ENCODE measurements at regions not wholly inside any gene's neighbourhood (a gene's known extent, or its start where the extent isn't known, plus 50 kb on each side); places are given as distances from the start of the nearest gene placed in this dataset.

- TF ChIP-seq YY1 (IDR thresholded peaks at IDR 0.05; ENCODE audit: extremely low read depth, insufficient replicate concordance, low read depth, low read length) (no peak), ZBTB33 (IDR thresholded peaks at IDR 0.05; ENCODE audit: extremely low read depth, insufficient replicate concordance, low read length) (no peak), REST (IDR thresholded peaks at IDR 0.05; ENCODE audit: low read depth) (no peak)
Observed at GRCh38 chr11:36791957-36792356, 193.9 kb upstream of the RAG2 start (continued).

- Histone ChIP-seq H3K36me3 (ENCODE audit: control insufficient read depth in 1 of 2, insufficient read depth in 2 of 2, low read length in 2 of 2) (no peaks in the 10 kb centered on the region), H2AFZ (ENCODE audit: low read depth, low read length, poor library complexity, severe bottlenecking) (no peak overlapping the region), H3K27ac (ENCODE audit: low read depth, low read length) (no peak overlapping the region), H3K4me1 (ENCODE audit: control insufficient read depth in 1 of 2, insufficient read depth in 2 of 2, low read length in 2 of 2) (no peaks in the 10 kb centered on the region), H3K9me3 (ENCODE audit: control insufficient read depth in 1 of 2, insufficient read depth in 1 of 2, low read depth in 1 of 2, low read length in 2 of 2) (no peaks in the 10 kb centered on the region), H4K20me1 (ENCODE audit: insufficient read depth) (no peaks in the 10 kb centered on the region), H3K27me3 (ENCODE audit: insufficient read depth, low read length) (no peaks in the 10 kb centered on the region), H3K4me3 (replicated peaks in 1 of 2; ENCODE audit: low read depth in 1 of 2, low read length in 2 of 2) (no peak overlapping the region), H3K79me2 (ENCODE audit: insufficient read depth, low read length) (no peaks in the 10 kb centered on the region), H3K4me2 (ENCODE audit: low read length) (no peak overlapping the region), H3K9ac (ENCODE audit: low read length) (no peak overlapping the region), H3K9me2 (ENCODE audit: insufficient read depth) (no peaks in the 10 kb centered on the region)
- intact Hi-C loops (cut with micrococcal nuclease) = no loop called here
- POLR2A ChIA-PET = no interaction called here
- TF ChIP-seq RAD21 (IDR thresholded peaks at IDR 0.05; ENCODE audit: low read depth) = no peak
- no peak for TF ChIP-seq ZFX (IDR thresholded peaks at IDR 0.05)
- TF ChIP-seq CBX3 (IDR thresholded peaks at IDR 0.05; ENCODE audit: low read depth) = no peak
- no peak for TF ChIP-seq CTCF (IDR thresholded peaks at IDR 0.05 in 2 of 3, conservative IDR thresholded peaks at IDR 0.05 in 1 of 3; ENCODE audit: borderline replicate concordance in 1 of 3, insufficient read depth in 1 of 3, low read depth in 2 of 3, low read length in 2 of 3)
- TF ChIP-seq POLR2A (IDR thresholded peaks at IDR 0.05; ENCODE audit: borderline replicate concordance, extremely low read depth, insufficient read depth, insufficient read length) = no peak
- no peak for TF ChIP-seq SRF (IDR thresholded peaks at IDR 0.05; ENCODE audit: low read depth)
- TF ChIP-seq ZNF274 (IDR thresholded peaks at IDR 0.05; ENCODE audit: low read depth, low read length) = no peak
- no peak for TF ChIP-seq YY1 (IDR thresholded peaks at IDR 0.05; ENCODE audit: extremely low read depth, insufficient replicate concordance, low read depth, low read length)
- TF ChIP-seq CEBPB (IDR thresholded peaks at IDR 0.05; ENCODE audit: low read depth) = no peak
- TF ChIP-seq SIN3A (IDR thresholded peaks at IDR 0.05; ENCODE audit: low read depth) = no peak
- TF ChIP-seq ATF3 (IDR thresholded peaks at IDR 0.05) = no peak
- no peak for TF ChIP-seq FOSL1 (IDR thresholded peaks at IDR 0.05; ENCODE audit: low read depth)
- no peak for TF ChIP-seq EZH2 (IDR thresholded peaks at IDR 0.05)
- TF ChIP-seq ELF1 (IDR thresholded peaks at IDR 0.05; ENCODE audit: borderline replicate concordance, low read depth) = no peak
- TF ChIP-seq JUND (IDR thresholded peaks at IDR 0.05) = no peak
- no peak for TF ChIP-seq EGR1 (IDR thresholded peaks at IDR 0.05; ENCODE audit: low read depth)
- no peak for TF ChIP-seq SP1 (IDR thresholded peaks at IDR 0.05; ENCODE audit: low read depth)
- TF ChIP-seq MAX (IDR thresholded peaks at IDR 0.05) = no peak
- DNase-seq (ENCODE audit: low read depth, low spot score) (no peak), ATAC-seq (no peak)
- RAD21 ChIA-PET (ENCODE audit: low non-redundant PET in 1 of 2, low total read pairs in 2 of 2, uncharacterized antibody in 2 of 2, unreplicated experiment in 2 of 2) = no interaction called here
- no TSS peak for BruUV-seq (replicated peaks)
- CTCF ChIA-PET = no interaction called here
Observed at GRCh38 chr11:36790526-36790925, 192.5 kb upstream of the RAG2 start.
